ENCODE measurements at regions not wholly inside any gene's neighbourhood (a gene's known extent, or its start where the extent isn't known, plus 50 kb on each side); places are given as distances from the start of the nearest gene placed in this dataset.

- TF ChIP-seq ZNF212 (CRISPR knock-in tag; IDR thresholded peaks at IDR 0.05) (no peak), ZNF707 (CRISPR knock-in tag; conservative IDR thresholded peaks at IDR 0.05) (no peak), ZFP1 (CRISPR knock-in tag; IDR thresholded peaks at IDR 0.05) (no peak), FOS (IDR thresholded peaks at IDR 0.05; ENCODE audit: extremely low read depth, insufficient read length) (no peak), NFRKB (IDR thresholded peaks at IDR 0.05; ENCODE audit: low read depth) (no peak), ZNF324 (CRISPR knock-in tag; IDR thresholded peaks at IDR 0.05) (no peak), GMEB1 (CRISPR knock-in tag; IDR thresholded peaks at IDR 0.05) (no peak), POLR2AphosphoS2 (IDR thresholded peaks at IDR 0.05; ENCODE audit: low read length) (no peak), ZNF175 (CRISPR knock-in tag; IDR thresholded peaks at IDR 0.05; ENCODE audit: low read depth) (no peak)
Measured at GRCh38 chr10:28763471-28764170, 86.3 kb downstream of the BAMBI start (continued).

- Histone ChIP-seq H2AFZ (ENCODE audit: low read depth, low read length) (peak overlapping the region; percentile 65), H3K4me1 (replicated peaks in 1 of 2; ENCODE audit: control insufficient read depth in 2 of 2, insufficient read depth in 2 of 2, low read length in 2 of 2) (no peaks in the 10 kb centered on the region), H3K4me2 (ENCODE audit: insufficient read depth, low read length) (no peak overlapping the region), H3K36me3 (ENCODE audit: control insufficient read depth, insufficient read depth, low read length) (no peaks in the 10 kb centered on the region), H3K79me2 (ENCODE audit: control insufficient read depth, insufficient read depth, low read length) (no peaks in the 10 kb centered on the region), H3K27me3 (ENCODE audit: control insufficient read depth in 2 of 2, insufficient read depth in 2 of 2, low read length in 2 of 2) (no peaks in the 10 kb centered on the region), H4K20me1 (replicated peaks; ENCODE audit: control insufficient read depth, insufficient read depth, low read length) (no peaks in the 10 kb centered on the region), H3K9me1 (ENCODE audit: control insufficient read depth, insufficient read depth, low read length) (no peaks in the 10 kb centered on the region), H3K4me3 (no peak overlapping the region), H3K9ac (ENCODE audit: insufficient read depth in 1 of 2, low read depth in 2 of 2, low read length in 2 of 2) (no peak overlapping the region), H3K9me3 (replicated peaks; ENCODE audit: control insufficient read depth, insufficient read depth, low read depth, low read length) (no peaks in the 10 kb centered on the region), H3K27ac (ENCODE audit: extremely low read depth, low read depth, low read length) (no peak overlapping the region)
- 29% methylated on average over 6 of the region's 6 CpGs for WGBS (ENCODE audit: insufficient coverage, low coverage, missing lambda C conversion rate)
- FAIRE-seq (no peak), DNase-seq (ENCODE audit: extremely low read depth in 1 of 4, low spot score in 3 of 4) (no peak), ATAC-seq (peak; percentile 42; the same call in 2 of the 3 replicates)
- intact Hi-C loops (cut with micrococcal nuclease) (no loop called here), in situ Hi-C loops (cut with MboI) (no loop called here)
- BruUV-seq (replicated peaks): no TSS peak
- ChIA-PET POLR2A (interaction anchor here (1.1 to 1.2 kb wide), 2 partner anchors 25 to 85 kb away, joined by 3 to 4 read pairs; no protein-coding TSS in a partner anchor), CTCF (ENCODE audit: low intra/inter-chr PET ratio) (no interaction called here)
- TF ChIP-seq ATF3 (IDR thresholded peaks at IDR 0.05) (0 out of 2 replicates have a peak, but pooled peaks have one; percentile 17), ATF3 (CRISPR knock-in tag; conservative IDR thresholded peaks at IDR 0.05) (no peak), SMARCA5 (IDR thresholded peaks at IDR 0.05) (no peak)
Measured at GRCh38 chr10:28765641-28766040, 88.3 kb downstream of the BAMBI start.
